Endothelial cell of umbilical vein (primary cell): ENCODE measurements at regions not wholly inside any gene's neighbourhood (a gene's known extent, or its start where the extent isn't known, plus 50 kb on each side); places are given as distances from the start of the nearest gene placed in this dataset.

Source experiments
- BruUV-seq: library from RNA; stranded (reverse); fragments of 400-500 nt; replicated peaks from 2 replicates; lab custom pipeline; 2021; lab: Mats Ljungman, UMichigan
- CTCF ChIA-PET: fragments of 300-600, 350-600 bp; sonication (Branson Sonifier 250); formaldehyde crosslinking; loops from one replicate; lab custom pipeline; 2021; ENCODE audit warnings: antibody characterized with exemption, inconsistent platforms; lab: Charles Lee
- POLR2A ChIA-PET: fragments of 300-600, 350-600 bp; sonication (Branson Sonifier 250); formaldehyde crosslinking; loops from one replicate; lab custom pipeline; 2021; ENCODE audit warnings: antibody characterized with exemption, inconsistent platforms; lab: Charles Lee
- DNase-seq: peaks from one replicate; pipeline ENCODE4 v3.0.0-alpha.2; 2011; ENCODE audit warnings: low read depth, low spot score
- FAIRE-seq: peaks from 2 replicates; lab custom pipeline; 2011; peaks lifted over from hg19 to GRCh38; lab: Jason Lieb, UNC
- H2AFZ ChIP-seq: 2 replicates; pipeline ENCODE4 v1.6.0; 2012; ENCODE audit warnings: low read depth, low read length, control low read depth, inconsistent platforms
- H3K27ac ChIP-seq: 2 replicates; pipeline ENCODE4 v1.5.1; 2011; ENCODE audit warnings: low read depth, mild to moderate bottlenecking, control low read depth, low read length, moderate library complexity; ENCODE audit not compliant: insufficient read depth
- H3K27me3 ChIP-seq, 2 experiments: 2 replicates each; pipeline versions ENCODE4 v1.6.0 to v1.6.1; 2011; ENCODE audit warnings: low read length in 2 of 2, mixed read lengths in 1 of 2; ENCODE audit not compliant: control insufficient read depth in 2 of 2, insufficient read depth in 2 of 2
- H3K36me3 ChIP-seq, 2 experiments: 2 replicates in 1 of 2; 3 replicates in 1 of 2; pipeline ENCODE4 v1.5.1; 2011; ENCODE audit warnings: low read length in 2 of 2, mild to moderate bottlenecking in 1 of 2, moderate library complexity in 1 of 2; ENCODE audit not compliant: control insufficient read depth in 2 of 2, insufficient read depth in 2 of 2; ENCODE audit errors: extremely low read depth in 1 of 2
- H3K4me1 ChIP-seq: 3 replicates; pipeline ENCODE4 v1.5.1; 2011; ENCODE audit warnings: mild to moderate bottlenecking, low read length; ENCODE audit not compliant: control insufficient read depth, insufficient read depth; ENCODE audit errors: extremely low read depth
- H3K4me2 ChIP-seq: 2 replicates; pipeline ENCODE4 v1.6.1; 2011; ENCODE audit warnings: low read length, control low read depth, mixed read lengths; ENCODE audit not compliant: insufficient read depth
- H3K4me3 ChIP-seq, 3 experiments: fragments of 200-600 bp in 1 of 3; sonication (generic), shearing (Covaris generic) in 1 of 3; replicated peaks in 1 of 3; 2 replicates each; pipeline ENCODE4 v1.5.1; 2011 to 2016; ENCODE audit warnings: control low read depth in 3 of 3, low read length in 3 of 3, mild to moderate bottlenecking in 2 of 3, inconsistent platforms in 1 of 3, low read depth in 1 of 3, moderate library complexity in 1 of 3; ENCODE audit not compliant: insufficient read depth in 1 of 3
- H3K79me2 ChIP-seq: 2 replicates; pipeline ENCODE4 v1.6.0; 2012; ENCODE audit warnings: low read length, inconsistent platforms; ENCODE audit not compliant: control insufficient read depth, insufficient read depth
- H3K9ac ChIP-seq: replicated peaks from 2 replicates; pipeline ENCODE3; 2011; ENCODE audit warnings: low read length, control low read depth; ENCODE audit not compliant: insufficient read depth; ENCODE audit errors: extremely low read depth
- H3K9me1 ChIP-seq: replicated peaks from 3 replicates; pipeline ENCODE4 v1.6.0; 2011; ENCODE audit warnings: mild to moderate bottlenecking, low read length; ENCODE audit not compliant: control insufficient read depth, insufficient read depth; ENCODE audit errors: extremely low read depth
- H3K9me3 ChIP-seq: replicated peaks from 2 replicates; pipeline ENCODE4 v1.5.1; 2012; ENCODE audit warnings: low read length, inconsistent platforms; ENCODE audit not compliant: control insufficient read depth, insufficient read depth
- H4K20me1 ChIP-seq: replicated peaks from 2 replicates; pipeline ENCODE3; 2011; ENCODE audit warnings: mild to moderate bottlenecking, low read length; ENCODE audit not compliant: control insufficient read depth, insufficient read depth; ENCODE audit errors: extremely low read depth
- CTCF ChIP-seq, 2 donors: IDR thresholded peaks; 1 replicate in 1 of 2; 2 replicates in 1 of 2; pipeline ENCODE4 v1.5.1; 2011; ENCODE audit warnings: low read length in 2 of 2, mild to moderate bottlenecking in 2 of 2, moderate library complexity in 2 of 2, control low read depth in 1 of 2, inconsistent platforms in 1 of 2, low read depth in 1 of 2; ENCODE audit not compliant: insufficient read depth in 1 of 2; ENCODE audit errors: extremely low read depth in 1 of 2
- EZH2 ChIP-seq: IDR thresholded peaks from 2 replicates; pipeline ENCODE4 v1.6.1; 2012; ENCODE audit warnings: borderline replicate concordance, low read depth, mild to moderate bottlenecking, moderate library complexity, low read length, inconsistent platforms; ENCODE audit not compliant: severe bottlenecking
- FOS ChIP-seq: IDR thresholded peaks from 2 replicates; pipeline ENCODE4 v1.6.1; 2011; ENCODE audit warnings: mild to moderate bottlenecking, low read length, moderate library complexity, borderline replicate concordance; ENCODE audit not compliant: insufficient read depth
- GATA2 ChIP-seq: IDR thresholded peaks from 2 replicates; pipeline ENCODE4 v1.7.0; 2011; ENCODE audit warnings: low read depth, mild to moderate bottlenecking, moderate library complexity, mixed read lengths, low read length; ENCODE audit not compliant: insufficient read length, insufficient read depth
- JUN ChIP-seq: IDR thresholded peaks from 2 replicates; pipeline ENCODE4 v1.6.1; 2011; ENCODE audit warnings: borderline replicate concordance, low read depth; ENCODE audit not compliant: insufficient read length, insufficient read depth
- MAX ChIP-seq: IDR thresholded peaks from 2 replicates; pipeline ENCODE4 v1.6.1; 2011; ENCODE audit not compliant: insufficient read depth, insufficient read length
- MYC ChIP-seq: IDR thresholded peaks from one replicate; pipeline ENCODE4 v1.6.1; 2011; ENCODE audit warnings: mild to moderate bottlenecking, low read depth, low read length
- POLR2A ChIP-seq: IDR thresholded peaks from 2 replicates; pipeline ENCODE4 v1.6.1; 2012; ENCODE audit warnings: low read depth, mild to moderate bottlenecking, control low read depth, low read length
- POLR2AphosphoS5 ChIP-seq: IDR thresholded peaks from 2 replicates; pipeline ENCODE4 v1.6.1; 2012; ENCODE audit warnings: low read depth, mild to moderate bottlenecking, control low read depth, low read length, moderate library complexity; ENCODE audit not compliant: insufficient read depth
- dilution Hi-C: fragments of 300-500 bp; cut with MboI; formaldehyde crosslinking; loops from one replicate; pipeline ENCODE4 v1.15.0; 2019; ENCODE audit warnings: low sequenced_read_pairs; ENCODE audit not compliant: extremely low pct_ligation_motif_present
- intact Hi-C: fragments of 100-400 bp; cut with micrococcal nuclease; formaldehyde crosslinking; loops from one replicate; pipeline ENCODE4 v1.10.0; 2022

- H3K36me3 ChIP-seq = no peaks in the 10 kb centered on the region
- dilution Hi-C loops (no loop called here), intact Hi-C loops (no loop called here)
- H3K4me2 ChIP-seq = no peak overlapping the region
- no peak for FAIRE-seq
- no peak overlapping the region for H3K27ac ChIP-seq
- H3K9ac ChIP-seq = no peak overlapping the region
- peaks cover 3 to 5% of the 10 kb centered on the region in 2 experiments for H3K27me3 ChIP-seq
- H3K4me1 ChIP-seq = no peaks in the 10 kb centered on the region
- DNase-seq = no peak
- H3K9me1 ChIP-seq = no peaks in the 10 kb centered on the region
- no TSS peak for BruUV-seq
- no peak overlapping the region for H2AFZ ChIP-seq
- H4K20me1 ChIP-seq = no peaks in the 10 kb centered on the region
- ChIA-PET CTCF (no interaction called here), POLR2A (no interaction called here)
- H3K4me3 ChIP-seq = no peak overlapping the region
- TF ChIP-seq GATA2 = no peak
- TF ChIP-seq CTCF (IDR thresholded peaks at IDR 0.05; ENCODE audit: extremely low read depth in 1 of 2, insufficient read depth in 1 of 2, low read depth in 1 of 2, low read length in 2 of 2) = no peak
- no peak for TF ChIP-seq JUN
- TF ChIP-seq MYC = no peak
- TF ChIP-seq MAX = no peak
- TF ChIP-seq POLR2AphosphoS5 = no peak
- TF ChIP-seq FOS = no peak
- no peak for TF ChIP-seq POLR2A
- no peak for TF ChIP-seq EZH2
- H3K9me3 ChIP-seq = no peaks in the 10 kb centered on the region
- no peaks in the 10 kb centered on the region for H3K79me2 ChIP-seq
Observed at GRCh38 chr5:56683281-56683680, 132.1 kb upstream of the MAP3K1 start.
